SK-N-SH (cell line): ENCODE measurements at regions not wholly inside any gene's neighbourhood (a gene's known extent, or its start where the extent isn't known, plus 50 kb on each side); places are given as distances from the start of the nearest gene placed in this dataset.

Source experiments
- EP300 ChIP-seq, 2 experiments: IDR thresholded peaks; 2 replicates each; pipeline versions ENCODE4 v1.4.0 to v1.6.1; 2012; ENCODE audit warnings: borderline replicate concordance in 1 of 2, low read depth in 1 of 2, low read length in 1 of 2
- EZH2phosphoT487 ChIP-seq: fragments of 200-600 bp; sonication (generic); IDR thresholded peaks from 2 replicates; pipeline ENCODE4 v1.6.1; 2017; ENCODE audit warnings: low read depth, mixed run types, mild to moderate bottlenecking, antibody characterized with exemption, moderate library complexity, borderline replicate concordance
- FOXM1 ChIP-seq: IDR thresholded peaks from 2 replicates; pipeline ENCODE4 v1.4.0; 2012; ENCODE audit warnings: low read depth, mild to moderate bottlenecking
- NFIC ChIP-seq: IDR thresholded peaks from 2 replicates; pipeline ENCODE4 v1.4.0; 2012; ENCODE audit warnings: borderline replicate concordance
- POLR2AphosphoS5 ChIP-seq: IDR thresholded peaks from 2 replicates; pipeline ENCODE4 v1.6.1; 2012; ENCODE audit warnings: low read depth, low read length
- TF ChIP-seq, protein P1 (sequence below): fragments of 200-600 bp; sonication (generic); IDR thresholded peaks from 2 replicates; pipeline ENCODE4 v1.6.1; 2017; ENCODE audit warnings: antibody characterized with exemption, mild to moderate bottlenecking, moderate library complexity

DNA sequence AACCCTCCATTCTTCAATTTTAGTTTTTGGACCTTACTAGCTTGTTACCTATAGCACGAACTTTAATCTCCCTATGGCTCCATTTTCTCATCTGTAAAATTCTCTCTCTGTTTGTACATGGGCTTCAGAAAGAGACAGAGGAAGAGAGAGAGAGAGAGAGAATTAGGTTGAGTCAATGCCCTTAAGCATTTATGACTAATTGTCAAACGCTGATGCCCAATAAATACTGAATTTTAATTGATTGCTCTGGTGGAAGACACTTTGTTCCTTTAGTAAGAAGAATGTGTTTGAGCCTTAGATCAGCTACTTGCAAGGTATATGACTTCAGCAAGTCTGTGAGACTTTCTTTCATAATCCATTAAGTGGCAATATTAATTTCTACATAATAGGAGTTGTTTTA lies 743.1 kb upstream of the ADGRL4 start:
- TF ChIP-seq, protein P1, sequence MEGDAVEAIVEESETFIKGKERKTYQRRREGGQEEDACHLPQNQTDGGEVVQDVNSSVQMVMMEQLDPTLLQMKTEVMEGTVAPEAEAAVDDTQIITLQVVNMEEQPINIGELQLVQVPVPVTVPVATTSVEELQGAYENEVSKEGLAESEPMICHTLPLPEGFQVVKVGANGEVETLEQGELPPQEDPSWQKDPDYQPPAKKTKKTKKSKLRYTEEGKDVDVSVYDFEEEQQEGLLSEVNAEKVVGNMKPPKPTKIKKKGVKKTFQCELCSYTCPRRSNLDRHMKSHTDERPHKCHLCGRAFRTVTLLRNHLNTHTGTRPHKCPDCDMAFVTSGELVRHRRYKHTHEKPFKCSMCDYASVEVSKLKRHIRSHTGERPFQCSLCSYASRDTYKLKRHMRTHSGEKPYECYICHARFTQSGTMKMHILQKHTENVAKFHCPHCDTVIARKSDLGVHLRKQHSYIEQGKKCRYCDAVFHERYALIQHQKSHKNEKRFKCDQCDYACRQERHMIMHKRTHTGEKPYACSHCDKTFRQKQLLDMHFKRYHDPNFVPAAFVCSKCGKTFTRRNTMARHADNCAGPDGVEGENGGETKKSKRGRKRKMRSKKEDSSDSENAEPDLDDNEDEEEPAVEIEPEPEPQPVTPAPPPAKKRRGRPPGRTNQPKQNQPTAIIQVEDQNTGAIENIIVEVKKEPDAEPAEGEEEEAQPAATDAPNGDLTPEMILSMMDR: no peak
- TF ChIP-seq NFIC: no peak
- TF ChIP-seq EZH2phosphoT487: no peak
- TF ChIP-seq EP300 (IDR thresholded peaks at IDR 0.05; ENCODE audit: borderline replicate concordance in 1 of 2, low read depth in 1 of 2, low read length in 1 of 2): no peak
- no peak for TF ChIP-seq POLR2AphosphoS5
- no peak for TF ChIP-seq FOXM1
